Esophagus muscularis mucosa (tissue), 4 donors: ENCODE measurements at regions not wholly inside any gene's neighbourhood (a gene's known extent, or its start where the extent isn't known, plus 50 kb on each side); places are given as distances from the start of the nearest gene placed in this dataset.

Experiments used
- EP300 ChIP-seq: sonication (generic); formaldehyde crosslinking; IDR thresholded peaks from one replicate; pipeline ENCODE4 v1.6.1; 2017; ENCODE audit warnings: antibody characterized with exemption
- POLR2A ChIP-seq: fragments of 450-650 bp; IDR thresholded peaks from one replicate; pipeline ENCODE4 v1.6.1; 2017; ENCODE audit warnings: antibody characterized with exemption, moderate library complexity, mild to moderate bottlenecking, low read depth
- TF ChIP-seq, protein P1 (sequence below), 3 experiments: fragments of 200-600 bp in 2 of 3; fragments of 450-650 bp in 1 of 3; sonication (generic) in 2 of 3; IDR thresholded peaks; one replicate each; pipeline ENCODE4 v1.5.1; 2017 to 2019; ENCODE audit warnings: antibody characterized with exemption in 3 of 3, mild to moderate bottlenecking in 2 of 3, moderate library complexity in 1 of 3

DNA sequence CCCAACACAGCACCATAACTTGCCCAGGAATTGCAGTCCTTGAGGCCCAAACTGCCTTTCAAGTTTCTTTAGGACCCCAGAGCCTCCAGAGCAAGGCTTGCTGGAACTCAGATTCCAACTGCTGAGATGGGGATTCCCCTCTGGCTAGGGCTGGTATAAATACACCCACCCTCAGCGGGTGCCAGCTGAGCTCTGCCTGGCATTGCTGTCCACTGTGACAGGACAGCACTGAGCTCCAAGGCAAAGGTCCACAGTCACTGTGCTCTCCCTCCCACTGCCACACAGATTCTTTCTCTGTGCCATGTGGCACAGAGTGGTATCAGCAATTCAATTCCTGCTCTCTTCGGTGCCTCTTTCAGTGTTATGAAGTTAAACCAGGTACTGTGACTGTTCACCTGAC lies 304.2 kb upstream of the LMCD1 start:
- no peak for TF ChIP-seq POLR2A
- TF ChIP-seq, protein P1, sequence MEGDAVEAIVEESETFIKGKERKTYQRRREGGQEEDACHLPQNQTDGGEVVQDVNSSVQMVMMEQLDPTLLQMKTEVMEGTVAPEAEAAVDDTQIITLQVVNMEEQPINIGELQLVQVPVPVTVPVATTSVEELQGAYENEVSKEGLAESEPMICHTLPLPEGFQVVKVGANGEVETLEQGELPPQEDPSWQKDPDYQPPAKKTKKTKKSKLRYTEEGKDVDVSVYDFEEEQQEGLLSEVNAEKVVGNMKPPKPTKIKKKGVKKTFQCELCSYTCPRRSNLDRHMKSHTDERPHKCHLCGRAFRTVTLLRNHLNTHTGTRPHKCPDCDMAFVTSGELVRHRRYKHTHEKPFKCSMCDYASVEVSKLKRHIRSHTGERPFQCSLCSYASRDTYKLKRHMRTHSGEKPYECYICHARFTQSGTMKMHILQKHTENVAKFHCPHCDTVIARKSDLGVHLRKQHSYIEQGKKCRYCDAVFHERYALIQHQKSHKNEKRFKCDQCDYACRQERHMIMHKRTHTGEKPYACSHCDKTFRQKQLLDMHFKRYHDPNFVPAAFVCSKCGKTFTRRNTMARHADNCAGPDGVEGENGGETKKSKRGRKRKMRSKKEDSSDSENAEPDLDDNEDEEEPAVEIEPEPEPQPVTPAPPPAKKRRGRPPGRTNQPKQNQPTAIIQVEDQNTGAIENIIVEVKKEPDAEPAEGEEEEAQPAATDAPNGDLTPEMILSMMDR (IDR thresholded peaks at IDR 0.05) = no peak
- no peak for TF ChIP-seq EP300
